ENCODE measurements at regions not wholly inside any gene's neighbourhood (a gene's known extent, or its start where the extent isn't known, plus 50 kb on each side); places are given as distances from the start of the nearest gene placed in this dataset.

DNA sequence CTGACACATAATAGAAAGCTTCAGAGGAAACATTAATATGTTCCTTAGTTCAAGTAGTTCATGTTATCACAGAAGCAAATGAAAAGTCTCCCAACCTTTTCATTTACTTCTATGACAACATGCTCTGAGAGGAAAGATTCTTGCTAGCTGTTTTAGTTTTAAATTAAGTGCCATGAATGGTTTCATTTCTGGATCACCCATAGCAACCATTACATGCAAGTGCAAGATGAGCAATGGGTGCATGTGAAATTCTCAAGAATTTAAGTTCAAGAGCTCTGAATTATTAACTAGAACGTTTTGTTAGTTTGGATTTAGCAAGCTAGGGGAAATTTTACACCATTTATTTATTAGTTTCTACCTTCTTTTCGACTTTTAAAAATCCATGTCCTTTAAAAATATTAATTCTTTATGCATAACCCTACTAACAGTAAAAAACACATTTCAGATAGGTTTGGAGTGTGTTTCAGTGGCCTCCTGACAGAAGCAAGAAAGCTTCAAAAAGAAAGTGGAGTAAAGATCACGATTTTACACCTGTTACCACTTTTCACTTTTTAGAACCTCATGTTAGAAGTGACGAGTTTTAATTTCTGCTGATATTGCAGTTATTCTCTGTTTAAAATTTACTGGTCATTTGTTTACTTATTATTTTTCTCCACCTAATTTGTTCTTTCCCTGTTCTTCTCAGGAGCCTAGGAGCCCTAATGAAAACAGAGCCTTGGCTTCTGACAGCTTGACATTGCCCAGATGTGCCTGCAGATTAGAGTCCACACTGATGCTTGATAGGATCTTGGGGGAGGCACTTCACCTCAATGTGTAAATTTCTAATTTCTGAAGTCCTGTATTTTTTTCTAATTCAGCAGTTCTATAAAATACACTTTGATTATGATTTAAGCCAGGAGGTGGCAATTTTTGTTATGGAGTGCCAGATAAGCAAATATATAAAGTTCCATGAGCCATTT, 995.3 kb upstream of the PHF14 start:
- H3K27me3 ChIP-seq: no peaks in the 10 kb centered on the region
- H3K27ac ChIP-seq: no peak overlapping the region
- H3K36me3 ChIP-seq: no peaks in the 10 kb centered on the region
- ATAC-seq (no peak), DNase-seq (no peak)
- H3K9me3 ChIP-seq: no peaks in the 10 kb centered on the region
- no peak overlapping the region for H3K4me3 ChIP-seq
- H3K4me1 ChIP-seq: no peaks in the 10 kb centered on the region
- intact Hi-C loops (cut with DNase I): no loop called here
- TF ChIP-seq, protein P1, sequence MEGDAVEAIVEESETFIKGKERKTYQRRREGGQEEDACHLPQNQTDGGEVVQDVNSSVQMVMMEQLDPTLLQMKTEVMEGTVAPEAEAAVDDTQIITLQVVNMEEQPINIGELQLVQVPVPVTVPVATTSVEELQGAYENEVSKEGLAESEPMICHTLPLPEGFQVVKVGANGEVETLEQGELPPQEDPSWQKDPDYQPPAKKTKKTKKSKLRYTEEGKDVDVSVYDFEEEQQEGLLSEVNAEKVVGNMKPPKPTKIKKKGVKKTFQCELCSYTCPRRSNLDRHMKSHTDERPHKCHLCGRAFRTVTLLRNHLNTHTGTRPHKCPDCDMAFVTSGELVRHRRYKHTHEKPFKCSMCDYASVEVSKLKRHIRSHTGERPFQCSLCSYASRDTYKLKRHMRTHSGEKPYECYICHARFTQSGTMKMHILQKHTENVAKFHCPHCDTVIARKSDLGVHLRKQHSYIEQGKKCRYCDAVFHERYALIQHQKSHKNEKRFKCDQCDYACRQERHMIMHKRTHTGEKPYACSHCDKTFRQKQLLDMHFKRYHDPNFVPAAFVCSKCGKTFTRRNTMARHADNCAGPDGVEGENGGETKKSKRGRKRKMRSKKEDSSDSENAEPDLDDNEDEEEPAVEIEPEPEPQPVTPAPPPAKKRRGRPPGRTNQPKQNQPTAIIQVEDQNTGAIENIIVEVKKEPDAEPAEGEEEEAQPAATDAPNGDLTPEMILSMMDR (IDR thresholded peaks at IDR 0.05): no peak

DNA sequence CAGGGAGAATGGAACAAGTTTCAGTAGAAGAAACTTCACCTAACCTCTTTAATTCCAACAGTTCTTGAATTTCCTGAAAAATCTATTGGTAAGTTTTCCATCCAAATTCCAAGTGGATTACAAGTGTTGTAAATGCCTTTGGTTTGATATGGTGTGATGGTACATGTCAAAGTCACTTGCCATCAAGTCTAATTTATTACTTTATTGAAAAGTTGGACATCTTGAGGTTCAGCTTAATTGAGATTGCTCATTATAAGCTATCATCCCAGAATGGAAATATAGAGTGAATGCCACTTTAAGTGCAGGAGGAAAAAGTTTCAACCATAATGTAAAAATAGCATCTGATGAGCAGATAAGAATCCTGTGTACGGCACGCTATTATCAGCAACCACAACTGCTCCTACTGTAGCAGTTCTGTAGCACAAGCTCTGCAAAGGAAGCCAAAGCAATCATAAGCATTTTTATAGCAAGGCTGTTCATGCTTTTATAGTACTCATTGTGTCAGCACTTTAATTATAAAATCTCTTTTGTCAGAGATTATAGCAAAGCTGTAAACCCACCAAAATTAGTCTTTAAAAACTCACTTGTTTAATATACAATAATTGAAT, 991.8 kb upstream of the PHF14 start:
- no peak overlapping the region for H3K4me3 ChIP-seq
- H3K27me3 ChIP-seq: no peaks in the 10 kb centered on the region
- no peaks in the 10 kb centered on the region for H3K9me3 ChIP-seq
- no peaks in the 10 kb centered on the region for H3K36me3 ChIP-seq
- intact Hi-C loops (cut with DNase I): no loop called here
- TF ChIP-seq, protein P1 (IDR thresholded peaks at IDR 0.05): no peak
- no peaks in the 10 kb centered on the region for H3K4me1 ChIP-seq
- DNase-seq (no peak), ATAC-seq (no peak)
- no peak overlapping the region for H3K27ac ChIP-seq

DNA sequence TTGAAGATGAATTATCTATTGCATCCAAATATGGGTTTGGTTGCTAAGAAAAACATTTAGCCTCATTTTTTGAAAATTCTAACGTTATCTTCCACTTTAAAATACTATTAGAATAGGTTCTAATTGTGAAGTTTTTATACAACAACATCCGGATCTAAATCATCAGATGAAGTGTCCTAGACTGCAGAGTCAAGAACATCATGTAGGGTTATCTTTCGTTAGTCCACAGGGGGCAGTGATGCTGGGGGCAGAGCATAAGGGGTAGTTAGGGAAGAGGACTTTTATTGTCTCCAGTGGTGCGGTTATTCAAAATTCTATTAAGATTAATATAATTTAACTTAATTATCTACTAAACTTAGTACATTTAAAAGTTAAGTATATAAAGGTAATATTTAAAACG, 990.6 kb upstream of the PHF14 start:
- no peaks in the 10 kb centered on the region for H3K4me1 ChIP-seq
- DNase-seq: no peak
- intact Hi-C loops (cut with DNase I): no loop called here
- no peaks in the 10 kb centered on the region for H3K27me3 ChIP-seq
- TF ChIP-seq, protein P1 (IDR thresholded peaks at IDR 0.05): no peak
- no peak overlapping the region for H3K27ac ChIP-seq
- H3K9me3 ChIP-seq: no peaks in the 10 kb centered on the region
- no peak for ATAC-seq
- H3K36me3 ChIP-seq: no peaks in the 10 kb centered on the region
- no peak overlapping the region for H3K4me3 ChIP-seq

DNA sequence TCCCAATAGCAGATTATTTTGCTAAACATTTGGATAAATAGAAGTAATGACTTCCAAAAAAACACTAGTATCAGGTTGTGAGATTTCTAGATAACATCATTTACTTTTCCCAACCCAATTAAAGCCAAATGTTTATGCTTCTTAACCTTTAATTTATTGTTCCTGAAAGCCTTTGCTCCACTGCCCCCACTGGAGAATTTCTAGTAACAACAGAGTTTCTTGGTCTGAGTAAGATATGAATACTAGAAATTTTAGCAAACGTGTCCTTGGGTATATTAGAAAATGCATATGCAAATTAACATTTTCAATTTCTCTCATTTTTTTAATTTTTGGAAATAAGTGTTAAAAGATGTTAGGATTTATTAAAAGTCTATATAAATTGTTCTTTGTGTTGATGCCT, 958.0 kb upstream of the PHF14 start:
- Histone ChIP-seq H3K36me3 (no peaks in the 10 kb centered on the region), H3K27ac (no peak overlapping the region), H3K27me3 (no peaks in the 10 kb centered on the region), H3K4me1 (no peaks in the 10 kb centered on the region), H3K4me3 (no peak overlapping the region), H3K9me3 (no peaks in the 10 kb centered on the region)
- DNase-seq: no peak
- ATAC-seq: no peak
- TF ChIP-seq, protein P1 (IDR thresholded peaks at IDR 0.05): no peak
- intact Hi-C loops (cut with DNase I): no loop called here

DNA sequence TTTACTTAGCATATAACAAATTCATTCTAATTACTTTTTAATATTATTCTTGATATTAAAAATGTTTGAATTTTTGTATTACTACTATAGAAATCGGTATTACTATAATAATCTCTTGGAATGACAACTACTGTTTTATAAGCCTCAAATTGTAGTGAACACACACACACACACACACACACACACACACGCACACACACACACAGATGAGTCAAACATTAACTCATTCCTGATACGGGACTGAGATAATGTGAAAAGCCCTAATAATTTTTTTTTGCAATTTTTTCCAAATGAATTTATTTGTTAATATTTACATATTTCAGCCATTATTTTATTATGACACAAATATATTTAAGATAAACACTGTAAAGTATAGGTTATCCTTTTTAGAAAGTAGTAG, 951.2 kb upstream of the PHF14 start:
- intact Hi-C loops (cut with DNase I): no loop called here
- H3K36me3 ChIP-seq: no peaks in the 10 kb centered on the region
- no peak overlapping the region for H3K27ac ChIP-seq
- ATAC-seq (no peak), DNase-seq (no peak)
- TF ChIP-seq, protein P1 (IDR thresholded peaks at IDR 0.05): no peak
- no peaks in the 10 kb centered on the region for H3K9me3 ChIP-seq
- H3K27me3 ChIP-seq: no peaks in the 10 kb centered on the region
- H3K4me3 ChIP-seq: no peak overlapping the region
- peaks cover 6% of the 10 kb centered on the region for H3K4me1 ChIP-seq

All from upper lobe of right lung (tissue), 1 donor.